ENCODE measurements at regions not wholly inside any gene's neighbourhood (a gene's known extent, or its start where the extent isn't known, plus 50 kb on each side); places are given as distances from the start of the nearest gene placed in this dataset.

GRCh38 chr4:3853388-3854035 lies 87.3 kb downstream of the ADRA2C start:
- DNase-seq: no peak

DNA sequence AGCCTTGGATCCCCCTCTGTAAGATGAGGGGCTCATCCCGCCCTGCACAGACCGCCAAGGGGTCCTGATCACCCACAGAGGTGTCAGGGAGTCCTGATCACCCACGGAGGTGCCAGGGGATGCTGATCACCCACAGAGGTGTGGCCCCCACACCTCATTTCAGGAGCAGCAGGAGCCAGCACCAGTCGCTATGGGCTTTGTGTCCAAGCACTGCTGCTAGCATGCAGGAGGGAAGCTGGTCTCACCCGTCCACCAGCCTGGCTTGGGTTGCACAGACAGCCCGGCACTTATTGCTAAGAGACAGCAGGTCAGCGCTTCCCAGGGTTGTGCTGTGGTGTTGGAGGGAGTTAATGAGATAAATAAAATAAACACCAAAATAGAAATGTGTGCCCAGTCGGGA lies 88.5 kb downstream of the ADRA2C start:
- DNase-seq: no peak

- no peak for DNase-seq
Measured at GRCh38 chr4:3855646-3856045, 89.5 kb downstream of the ADRA2C start.

DNA sequence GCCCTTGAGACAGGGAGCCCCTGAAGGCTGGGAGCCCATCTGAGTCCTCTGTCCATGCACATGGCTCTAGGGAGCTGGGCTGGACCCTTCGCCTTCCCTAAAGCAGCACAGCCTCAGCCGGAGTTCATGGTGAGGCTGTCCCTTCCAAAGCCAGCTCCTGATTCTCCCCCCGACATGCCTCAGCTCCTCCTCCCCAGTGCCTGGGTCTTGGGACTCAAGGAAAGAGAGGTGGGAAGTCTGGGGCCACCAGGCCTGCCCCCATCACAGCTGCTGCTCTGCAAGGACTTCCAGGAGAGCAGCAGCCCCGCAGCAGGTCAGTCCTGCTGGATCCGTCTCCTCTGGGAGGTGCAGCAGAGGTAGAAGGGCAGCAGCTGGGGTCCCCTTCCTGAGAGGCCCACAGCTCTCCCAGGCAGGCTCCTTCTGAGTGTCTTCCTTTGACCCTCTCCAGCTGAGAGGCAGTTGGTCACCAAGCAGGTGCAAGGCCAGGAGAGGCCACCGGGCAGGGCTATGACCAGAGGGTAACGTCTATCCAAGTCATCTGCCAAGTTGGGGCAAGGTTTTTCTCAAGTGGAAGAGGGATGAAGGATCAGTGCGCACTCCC lies 90.5 kb downstream of the ADRA2C start:
- no peak for DNase-seq

GRCh38 chr4:3857269-3857926 lies 91.2 kb downstream of the ADRA2C start:
- no peak for DNase-seq

GRCh38 chr4:3858046-3858730 lies 92.0 kb downstream of the ADRA2C start:
- no peak for DNase-seq

DNA sequence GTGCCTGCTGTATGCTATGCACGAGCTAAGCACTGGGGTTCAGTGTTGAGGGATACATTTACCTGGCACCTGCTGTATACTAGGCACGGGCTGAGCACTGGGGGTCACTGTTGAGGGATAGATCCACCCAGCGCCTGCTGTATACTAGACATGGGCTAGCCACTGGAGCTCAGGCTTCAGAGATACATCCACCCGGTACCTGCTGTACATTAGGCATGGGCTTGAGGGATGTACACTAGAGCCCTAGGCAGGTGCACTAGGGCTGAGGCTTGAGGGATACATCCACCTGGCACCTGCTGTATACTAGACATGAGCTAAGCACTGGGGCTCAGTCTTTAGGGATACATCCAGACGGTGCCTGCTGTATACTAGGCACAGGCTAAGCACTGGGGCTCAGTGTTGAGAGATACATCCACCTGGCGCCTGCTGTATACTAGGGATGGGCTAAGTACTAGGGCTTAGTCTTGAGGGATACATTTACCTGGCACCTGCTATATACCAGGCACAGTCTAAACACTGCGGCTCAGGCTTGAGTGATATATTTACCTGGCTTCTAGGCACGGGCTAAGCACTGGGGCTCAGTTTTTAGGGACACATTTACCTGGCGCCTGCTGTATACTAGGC lies 92.7 kb downstream of the ADRA2C start:
- no peak for DNase-seq

DNA sequence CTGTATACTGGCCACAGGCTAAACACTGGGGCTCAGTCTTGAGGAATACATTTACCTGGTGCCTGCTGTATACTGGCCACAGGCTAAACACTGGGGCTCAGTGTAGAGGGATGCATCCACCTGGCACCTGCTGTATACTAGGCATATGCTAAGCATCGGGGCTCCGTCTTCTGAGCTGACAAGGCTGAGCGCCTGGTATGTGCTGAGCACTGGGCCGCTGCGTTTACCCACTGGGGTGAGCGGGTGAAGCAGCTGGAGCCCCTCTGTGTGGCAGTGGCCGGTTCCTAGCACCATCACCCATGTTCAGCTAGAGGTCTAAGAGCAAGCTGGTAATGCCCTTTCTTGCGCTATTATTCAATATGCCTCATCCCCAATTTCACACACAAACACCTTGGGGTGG lies 93.4 kb downstream of the ADRA2C start:
- DNase-seq: no peak

DNA sequence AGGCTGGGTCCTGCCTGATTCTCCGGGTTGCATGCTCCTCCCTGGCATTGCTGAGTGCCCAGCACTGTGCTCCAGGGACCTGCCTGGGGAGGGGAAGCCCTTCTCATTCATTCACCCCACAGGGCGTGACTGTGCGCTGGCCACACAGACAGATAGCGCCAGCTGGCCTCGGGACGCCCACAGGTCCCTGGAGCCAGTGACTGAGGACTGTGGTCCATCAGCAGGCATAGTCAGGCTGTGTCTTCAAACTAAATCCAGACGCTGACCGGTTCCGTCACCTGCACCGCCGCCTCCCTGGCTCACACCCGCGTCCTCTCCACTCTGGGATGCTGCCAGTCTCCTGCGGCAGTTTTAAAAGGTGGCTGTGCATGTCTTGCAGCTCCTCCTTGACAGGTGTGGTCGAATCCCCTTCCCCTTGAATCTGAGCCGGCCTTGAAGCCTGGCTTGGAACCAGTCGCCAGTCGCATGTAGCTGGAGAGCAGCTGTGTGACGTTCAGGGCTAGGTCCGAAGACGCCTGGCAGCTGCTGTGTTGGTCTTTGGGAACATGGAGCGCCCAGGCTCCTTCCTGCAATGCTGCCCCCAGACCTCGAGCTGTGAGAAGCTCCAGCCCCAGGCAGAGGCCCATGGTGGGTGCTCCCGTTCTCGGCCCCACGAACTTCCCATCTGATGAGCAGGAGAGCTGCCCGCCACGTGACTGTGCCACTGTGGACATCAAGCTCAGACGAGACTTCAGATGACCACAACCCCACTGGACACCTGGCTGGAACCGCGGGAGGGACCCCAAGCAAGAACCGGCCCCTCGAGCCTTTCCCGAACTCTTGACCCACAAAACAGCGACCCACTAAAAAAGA lies 94.1 kb downstream of the ADRA2C start:
- DNase-seq: no peak

DNA sequence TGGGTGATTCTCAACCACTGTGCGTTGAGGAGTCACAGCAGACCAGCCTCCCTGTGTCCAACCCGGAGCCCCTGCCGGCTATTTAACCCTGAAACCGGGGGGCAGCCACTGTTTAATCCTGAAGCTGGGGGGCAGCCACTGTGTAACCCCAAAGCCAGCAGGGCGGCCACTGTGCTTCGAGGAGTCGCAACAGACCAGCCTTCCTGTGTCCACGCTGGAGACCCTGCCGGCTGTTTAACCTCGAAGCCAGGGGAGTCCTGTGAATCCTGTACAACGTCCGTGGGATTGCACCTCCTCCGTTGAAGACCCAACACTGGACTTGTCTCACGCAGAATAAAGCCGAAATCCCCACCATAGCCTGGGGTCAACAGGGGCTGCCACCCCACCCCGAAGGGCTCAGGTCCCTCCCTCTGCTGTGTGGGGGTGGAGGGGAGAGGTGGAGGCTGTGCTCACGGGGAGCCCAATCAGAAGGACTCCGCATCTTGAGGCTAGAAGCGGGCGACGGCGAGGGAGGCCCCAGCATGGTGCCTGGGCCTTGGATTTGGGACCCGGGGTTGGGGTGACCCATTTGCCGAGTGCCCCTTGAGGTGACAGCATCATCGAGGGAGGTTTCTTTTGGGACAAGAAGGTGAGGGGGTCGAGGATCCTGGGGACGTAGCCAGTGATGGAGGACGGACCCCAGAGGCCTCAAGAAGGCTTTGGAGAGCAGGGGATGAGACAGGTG lies 94.9 kb downstream of the ADRA2C start:
- no peak for DNase-seq

DNA sequence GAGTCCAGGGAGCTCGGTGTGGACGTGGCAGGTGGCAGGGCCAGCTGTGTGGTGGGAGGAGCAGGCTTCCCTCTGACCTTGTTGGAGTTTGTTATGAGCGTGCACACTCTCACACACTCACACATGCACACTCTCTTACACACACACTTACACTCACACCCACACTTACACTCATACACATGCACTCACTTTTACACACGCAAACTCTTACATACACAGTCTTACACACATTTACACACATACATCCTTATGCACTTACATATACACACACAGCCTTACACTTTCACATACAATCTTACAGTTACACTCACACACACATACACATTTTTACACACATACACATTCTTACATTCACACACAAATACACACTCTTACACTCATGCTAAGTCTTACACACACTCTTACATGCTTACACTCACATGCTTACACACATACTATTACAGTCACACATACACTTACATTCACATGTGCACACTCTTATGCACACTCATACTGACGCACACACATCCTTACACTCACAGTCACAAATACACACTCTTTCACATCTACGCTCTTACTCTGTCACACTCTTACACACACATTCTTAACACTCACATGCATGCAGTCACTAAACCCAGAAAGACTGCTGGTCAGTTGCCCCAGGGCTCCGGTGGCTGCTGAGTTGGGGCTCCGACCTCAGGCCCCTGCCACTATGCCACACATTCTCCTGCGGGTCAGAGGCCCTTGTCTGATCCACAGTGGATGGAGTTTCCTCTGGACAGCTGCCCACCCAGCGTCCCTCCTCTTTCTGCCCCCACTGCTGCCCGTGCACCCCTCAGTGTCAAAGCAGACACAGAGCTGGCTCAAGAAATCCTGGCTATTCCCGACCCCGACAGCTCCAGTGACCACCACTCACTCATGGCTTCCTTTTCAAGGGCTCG lies 95.8 kb downstream of the ADRA2C start:
- no peak for DNase-seq

GRCh38 chr4:3862640-3863420 lies 96.6 kb downstream of the ADRA2C start:
- peak; percentile 23 for DNase-seq

- DNase-seq: no peak
Measured at GRCh38 chr4:3863841-3864741, 97.9 kb downstream of the ADRA2C start.

DNA sequence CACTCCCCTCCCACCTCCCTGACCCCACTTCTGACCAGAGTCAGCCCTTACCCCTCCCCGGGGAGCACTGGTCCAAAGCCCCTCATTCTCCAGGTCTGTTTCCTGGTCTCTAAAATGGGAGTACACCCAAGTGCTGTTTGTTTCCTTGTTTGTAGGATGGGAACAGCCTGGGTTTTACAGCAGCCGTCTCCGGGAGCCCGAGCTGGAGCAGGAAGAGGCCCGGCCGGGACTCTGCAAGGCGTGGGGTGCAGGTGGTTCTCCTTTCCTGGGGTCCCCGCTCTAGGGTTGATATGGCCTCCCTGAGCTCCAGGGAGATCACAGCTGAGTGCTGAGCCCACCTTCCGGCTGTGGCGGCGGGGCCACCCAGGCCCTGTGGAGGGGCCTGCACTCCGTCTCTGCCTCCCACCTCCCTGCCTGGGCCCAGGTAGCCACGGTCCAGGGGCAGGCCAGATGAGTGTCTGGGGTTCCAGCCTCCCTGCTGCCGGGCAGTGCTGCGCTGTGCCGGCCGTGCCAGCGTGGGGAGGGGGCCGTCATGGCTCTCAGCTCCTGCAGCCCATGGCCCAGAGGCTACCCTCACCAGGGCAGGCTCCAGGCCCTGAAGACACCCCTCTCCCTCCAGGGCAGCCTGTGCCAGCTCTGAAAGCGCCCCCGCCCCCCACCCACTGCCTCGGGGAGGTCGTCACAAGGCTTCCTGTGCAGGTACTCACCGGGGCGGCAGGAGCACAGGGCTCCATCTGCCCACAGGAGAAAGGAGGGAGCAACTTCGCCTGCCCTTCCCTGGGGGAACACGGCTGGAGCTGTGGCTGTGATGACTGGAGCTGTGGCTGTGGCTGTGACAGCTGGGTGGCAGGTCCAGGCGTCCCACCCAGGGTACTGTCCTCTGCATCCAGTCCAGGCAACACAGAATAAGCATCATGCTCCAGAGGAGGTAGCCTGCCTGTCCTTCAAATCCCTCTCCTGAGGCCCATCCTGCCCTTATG lies 98.8 kb downstream of the ADRA2C start:
- no peak for DNase-seq

- no peak for DNase-seq
Measured at GRCh38 chr4:3865986-3866812, 100.0 kb downstream of the ADRA2C start.

DNA sequence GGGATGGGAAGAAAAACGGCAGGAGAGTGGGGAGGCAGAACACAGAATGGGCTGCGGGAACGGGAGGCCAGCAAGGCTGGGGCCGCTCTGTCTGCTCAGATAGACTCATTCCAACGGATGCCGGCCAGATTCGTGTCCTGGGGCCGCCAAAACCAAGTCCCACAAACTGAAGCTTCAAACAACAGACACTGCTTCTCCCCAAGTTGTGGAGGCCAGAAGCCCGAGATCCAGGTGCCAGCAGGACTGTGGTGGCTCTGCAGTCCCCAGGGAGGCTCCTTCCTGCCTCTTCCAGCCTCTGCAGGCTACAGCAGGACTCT lies 100.6 kb downstream of the ADRA2C start:
- no peak for DNase-seq

Measured in MV-4-11 (cell line).